ENCODE measurements at regions not wholly inside any gene's neighbourhood (a gene's known extent, or its start where the extent isn't known, plus 50 kb on each side); places are given as distances from the start of the nearest gene placed in this dataset.

DNA sequence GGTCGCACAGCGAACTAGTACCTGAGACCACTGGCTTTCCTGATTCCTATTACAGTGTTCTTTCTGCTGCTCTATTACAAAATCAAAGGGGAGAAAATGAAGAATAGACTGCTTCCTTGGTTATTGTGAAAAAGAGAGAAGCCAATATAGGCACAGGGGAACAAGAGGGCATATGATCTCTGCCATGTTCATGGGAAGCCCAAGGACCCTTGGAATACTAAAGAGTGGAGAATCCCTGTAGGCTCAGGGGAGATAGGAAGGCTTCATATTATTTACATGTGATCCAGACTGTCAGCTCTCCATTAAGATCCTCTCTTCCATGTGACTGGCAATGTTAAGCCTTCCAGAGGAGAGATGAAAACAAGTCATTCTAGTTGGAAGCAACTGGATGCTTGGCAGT is 135.7 kb upstream of the MYCN start:
- intact Hi-C loops (cut with micrococcal nuclease) = no loop called here

DNA sequence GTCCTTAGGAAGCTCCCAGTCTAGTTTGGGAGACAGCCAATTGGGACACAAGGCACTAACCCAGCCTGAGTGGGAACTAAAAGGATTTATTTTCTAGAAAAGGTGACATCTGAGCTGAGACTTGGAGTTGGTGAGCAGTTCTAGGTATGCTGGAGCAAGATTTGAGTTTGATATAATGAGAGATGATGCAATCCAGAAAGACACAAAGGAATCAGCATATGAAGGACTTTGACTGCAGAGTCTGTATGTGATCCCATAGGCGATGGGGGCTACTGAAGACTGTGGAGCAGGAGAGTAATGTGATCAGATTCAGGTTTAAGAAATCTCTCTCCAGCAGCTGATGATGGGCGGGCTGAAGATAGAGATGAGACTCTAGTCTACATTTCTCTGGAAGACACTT is 135.1 kb upstream of the MYCN start:
- intact Hi-C loops (cut with micrococcal nuclease) = no loop called here

GRCh38 chr2:15805772-15806171 is 134.6 kb upstream of the MYCN start:
- intact Hi-C loops (cut with micrococcal nuclease) = no loop called here

- intact Hi-C loops (cut with micrococcal nuclease) = no loop called here
Observed at GRCh38 chr2:15806801-15807417, 133.4 kb upstream of the MYCN start.

- intact Hi-C loops (cut with micrococcal nuclease) = no loop called here
Observed at GRCh38 chr2:15807418-15808203, 132.7 kb upstream of the MYCN start.

GRCh38 chr2:15808204-15808910 is 132.0 kb upstream of the MYCN start:
- intact Hi-C loops (cut with micrococcal nuclease) = no loop called here

GRCh38 chr2:15808944-15809343 is 131.4 kb upstream of the MYCN start:
- intact Hi-C loops (cut with micrococcal nuclease) = no loop called here

DNA sequence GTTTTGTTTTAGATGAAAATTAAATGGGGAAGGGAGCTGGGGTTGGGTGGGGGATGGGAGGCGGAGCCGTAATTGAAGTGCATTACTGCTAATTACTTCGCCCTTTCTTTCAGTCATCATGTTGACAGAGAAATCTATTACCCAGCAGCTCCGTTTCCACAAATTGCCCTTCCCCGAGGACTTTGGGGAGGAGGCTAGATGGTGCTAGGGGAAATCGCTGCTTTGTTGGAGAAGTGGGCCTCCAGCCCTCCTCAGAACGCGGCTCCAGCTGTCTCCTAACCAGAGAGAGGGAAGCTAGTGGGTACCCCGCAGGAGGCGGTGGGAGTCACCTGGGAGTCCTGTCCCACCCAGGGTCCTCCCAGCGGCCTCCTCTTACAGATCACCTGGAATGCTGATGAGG is 130.9 kb upstream of the MYCN start:
- intact Hi-C loops (cut with micrococcal nuclease) = no loop called here

- intact Hi-C loops (cut with micrococcal nuclease) = no loop called here
Observed at GRCh38 chr2:15810477-15811150, 129.7 kb upstream of the MYCN start.

DNA sequence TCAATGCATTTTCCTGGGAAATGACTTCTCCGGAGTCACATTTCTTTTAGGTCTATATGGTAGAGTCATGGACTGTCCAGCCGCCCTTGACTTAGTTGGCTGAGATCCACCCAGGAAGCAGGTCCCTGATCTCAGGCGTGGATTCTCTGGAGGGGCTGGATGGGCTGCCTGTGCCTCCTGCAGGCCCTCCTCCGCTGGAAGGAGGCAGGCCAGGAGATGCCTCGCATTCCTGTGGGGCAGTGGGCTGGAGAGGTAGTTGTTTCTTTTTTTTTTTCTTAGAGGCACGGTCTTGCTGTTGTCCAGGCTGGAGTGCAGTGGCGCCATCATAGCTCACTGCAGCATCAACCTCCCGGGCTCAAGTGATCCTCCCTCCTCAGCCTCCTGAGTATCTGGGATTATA is 129.0 kb upstream of the MYCN start:
- intact Hi-C loops (cut with micrococcal nuclease) = no loop called here

GRCh38 chr2:15812187-15812780 is 128.1 kb upstream of the MYCN start:
- intact Hi-C loops (cut with micrococcal nuclease) = no loop called here

GRCh38 chr2:15813481-15814266 is 126.7 kb upstream of the MYCN start:
- intact Hi-C loops (cut with micrococcal nuclease) = no loop called here

- intact Hi-C loops (cut with micrococcal nuclease) = no loop called here
Observed at GRCh38 chr2:15814403-15814802, 125.9 kb upstream of the MYCN start.

GRCh38 chr2:15814946-15815345 is 125.4 kb upstream of the MYCN start:
- intact Hi-C loops (cut with micrococcal nuclease) = no loop called here

DNA sequence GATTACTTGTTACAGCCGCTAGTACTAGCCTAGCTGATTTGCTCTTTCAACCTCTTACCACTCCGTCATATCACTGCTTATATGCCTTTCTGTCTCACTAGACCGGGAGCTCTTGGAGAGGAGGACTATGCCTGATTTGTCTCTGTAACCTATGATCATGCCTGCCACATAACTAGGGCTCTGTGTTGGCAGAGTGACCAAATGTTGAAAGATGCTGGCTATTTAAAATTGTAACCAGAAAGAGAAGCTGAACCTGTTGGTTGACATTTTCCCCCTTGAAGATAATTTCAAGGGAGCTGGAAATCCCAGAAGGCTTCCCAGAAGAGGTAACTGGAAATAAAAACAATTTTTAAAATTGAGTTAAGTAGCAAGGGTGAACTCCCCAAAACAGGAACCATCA is 124.1 kb upstream of the MYCN start:
- intact Hi-C loops (cut with micrococcal nuclease) = no loop called here

DNA sequence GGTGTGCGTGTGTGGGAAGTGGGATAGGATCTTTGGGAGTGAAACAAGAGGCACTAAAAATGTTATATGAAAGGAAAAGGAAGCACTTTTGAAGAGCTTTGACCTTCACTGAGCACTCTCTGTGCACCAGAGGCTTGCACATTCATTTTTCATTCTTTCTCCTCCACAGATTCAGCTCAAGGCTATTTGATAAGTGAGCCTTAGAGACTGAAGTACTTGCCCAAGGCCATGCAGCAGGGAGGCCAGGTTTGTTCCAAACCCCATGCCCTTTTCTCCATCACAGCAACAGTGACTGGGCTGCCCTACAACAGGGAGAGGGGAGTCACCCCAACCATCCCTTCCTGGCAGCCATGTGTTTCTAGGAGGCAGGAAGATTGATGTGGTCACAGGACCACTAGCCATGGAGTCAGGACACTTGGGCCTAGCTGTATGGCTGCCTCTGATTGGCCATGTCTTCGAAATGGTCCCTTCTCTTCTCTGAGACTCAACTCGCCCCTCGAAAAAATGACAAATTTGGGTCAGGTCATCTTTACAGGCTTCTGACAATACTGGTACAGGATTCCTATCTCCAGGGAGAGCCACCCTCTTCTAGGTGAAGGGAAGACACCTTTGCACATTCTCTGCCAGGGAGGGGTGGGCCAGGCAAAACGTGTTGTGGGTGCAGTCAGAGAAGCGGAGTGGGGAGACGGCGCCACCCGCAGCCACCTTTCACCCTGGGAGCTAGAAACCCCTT is 123.5 kb upstream of the MYCN start:
- intact Hi-C loops (cut with micrococcal nuclease) = no loop called here

DNA sequence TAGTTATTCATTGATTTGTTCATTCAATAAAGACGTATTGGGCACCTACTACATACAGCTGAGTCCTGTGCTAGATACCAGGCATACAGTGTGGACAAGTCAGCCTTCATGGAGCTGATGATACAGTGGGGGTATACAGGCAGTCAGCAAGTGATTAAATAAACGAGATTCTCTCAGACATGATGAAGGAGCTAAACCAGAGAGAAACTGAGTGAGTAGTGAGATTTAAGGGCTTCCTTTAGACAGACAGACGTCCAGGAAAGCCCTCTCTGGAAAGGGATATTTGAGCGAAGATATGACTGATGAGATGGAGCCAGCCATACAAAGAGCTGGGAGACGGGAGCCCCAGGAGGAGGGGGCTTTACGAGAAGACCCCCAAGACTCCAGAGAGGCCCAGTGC is 122.6 kb upstream of the MYCN start:
- intact Hi-C loops (cut with micrococcal nuclease) = no loop called here

GRCh38 chr2:15818318-15818753 is 122.0 kb upstream of the MYCN start:
- intact Hi-C loops (cut with micrococcal nuclease) = no loop called here

DNA sequence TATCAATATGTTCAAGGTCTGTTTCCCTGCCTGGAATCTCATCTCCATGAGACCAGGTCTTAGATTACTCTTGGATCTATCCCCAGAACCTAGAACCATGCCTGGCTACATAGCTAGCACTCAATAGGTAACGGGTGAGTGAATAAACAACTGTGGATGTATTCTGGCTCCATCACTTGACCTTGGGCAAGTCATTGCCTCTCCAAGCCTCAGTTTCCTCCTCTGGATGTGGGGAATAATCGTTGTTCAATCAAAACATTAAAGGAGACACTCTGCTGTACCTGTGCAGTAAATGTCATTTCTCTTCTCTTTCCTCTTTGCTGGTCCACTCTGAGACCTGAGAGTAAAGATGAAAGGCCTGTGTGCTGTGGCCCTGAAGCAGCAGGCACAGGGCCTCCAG is 121.5 kb upstream of the MYCN start:
- intact Hi-C loops (cut with micrococcal nuclease) = no loop called here
